Transverse colon (tissue), 4 donors: ENCODE measurements at regions not wholly inside any gene's neighbourhood (a gene's known extent, or its start where the extent isn't known, plus 50 kb on each side); places are given as distances from the start of the nearest gene placed in this dataset.

Source experiments
- CTCF ChIP-seq, 5 experiments: fragments of 200-600 bp in 3 of 5; fragments of 450-650 bp in 2 of 5; sonication (generic) in 3 of 5; IDR thresholded peaks; 1 replicate in 2 of 5; 2 replicates in 3 of 5; pipeline ENCODE4 v1.5.1; 2016 to 2017; ENCODE audit warnings: antibody characterized with exemption in 5 of 5, inconsistent platforms in 3 of 5, mild to moderate bottlenecking in 2 of 5, moderate library complexity in 1 of 5
- EP300 ChIP-seq: sonication (generic); formaldehyde crosslinking; IDR thresholded peaks from one replicate; pipeline ENCODE4 v1.6.1; 2017; ENCODE audit warnings: antibody characterized with exemption, low read depth
- POLR2A ChIP-seq: fragments of 450-650 bp; IDR thresholded peaks from one replicate; pipeline ENCODE4 v1.6.1; 2016; ENCODE audit warnings: antibody characterized with exemption, mild to moderate bottlenecking, moderate library complexity
- POLR2AphosphoS5 ChIP-seq, 3 donors: sonication (generic); formaldehyde crosslinking; IDR thresholded peaks; one replicate each; pipeline ENCODE4 v1.6.1; 2016; ENCODE audit warnings: antibody characterized with exemption in 3 of 3

- TF ChIP-seq CTCF (IDR thresholded peaks at IDR 0.05) (no peak), POLR2AphosphoS5 (IDR thresholded peaks at IDR 0.05) (no peak), POLR2A (no peak), EP300 (no peak)
Observed at GRCh38 chr1:214125819-214126218, 138.0 kb downstream of the PROX1 start.
